RWPE1 (cell line): ENCODE measurements at regions not wholly inside any gene's neighbourhood (a gene's known extent, or its start where the extent isn't known, plus 50 kb on each side); places are given as distances from the start of the nearest gene placed in this dataset.
A peak's percentile ranks its signal among the peaks of the same experiment; 100 is the strongest.

Experiments
- CTCF ChIA-PET: fragments of 350-600 bp; sonication (Branson Sonifier 250); formaldehyde crosslinking; extraction: SDS; loops from one replicate; lab custom pipeline; 2021; lab: Yijun Ruan, JAX
- POLR2A ChIA-PET: fragments of 400-600 bp; formaldehyde crosslinking; extraction: SDS; loops from one replicate; lab custom pipeline; 2020; ENCODE audit warnings: antibody characterized with exemption; ENCODE audit not compliant: low non-redundant PET; lab: Yijun Ruan, JAX
- DNase-seq: peaks from one replicate; pipeline ENCODE4 v3.0.0; 2012; ENCODE audit warnings: low spot score
- H3K27ac ChIP-seq: fragments of 450-650 bp; 2 replicates; pipeline ENCODE4 v1.5.1; 2017
- CTCF ChIP-seq: fragments of 450-650 bp; conservative IDR thresholded peaks from 2 replicates; pipeline ENCODE4 v1.5.1; 2017; ENCODE audit warnings: low read depth, mild to moderate bottlenecking

- no peak for TF ChIP-seq CTCF
- CTCF ChIA-PET = interaction anchor here (1.8 kb wide), 1 partner anchor 9 kb away, joined by 6 read pairs; no protein-coding TSS in a partner anchor
- POLR2A ChIA-PET = no interaction called here
- H3K27ac ChIP-seq = peak overlapping the region; percentile 58
- peak; percentile 25 for DNase-seq
These were observed 81.6 kb upstream of the AK4 start for GRCh38 chr1:65066419-65066765.

- peak overlapping the region; percentile 58 for H3K27ac ChIP-seq
- CTCF ChIA-PET = no interaction called here
- POLR2A ChIA-PET = no interaction called here
- TF ChIP-seq CTCF = no peak
- DNase-seq = peak; percentile 46
These were observed 81.1 kb upstream of the AK4 start for GRCh38 chr1:65066766-65067490.

- DNase-seq = peak; percentile 53
- ChIA-PET POLR2A (no interaction called here), CTCF (no interaction called here)
- peak overlapping the region; percentile 58 for H3K27ac ChIP-seq
- TF ChIP-seq CTCF = no peak
These were observed 80.4 kb upstream of the AK4 start for GRCh38 chr1:65067491-65068201.

GRCh38 chr1:65068202-65069010 is 79.6 kb upstream of the AK4 start:
- peak; percentile 9 for DNase-seq
- ChIA-PET CTCF (interaction anchor here (0.5 to 1.0 kb wide), 3 partner anchors 118 to 619 kb away, joined by 3 to 5 read pairs (median 3); no protein-coding TSS in a partner anchor), POLR2A (interaction anchor here (0.7 kb wide), 1 partner anchor 352 kb away, joined by 4 read pairs; no protein-coding TSS in a partner anchor)
- H3K27ac ChIP-seq = peak overlapping the region; percentile 58; the same call in 1 of the 2 replicates
- TF ChIP-seq CTCF = no peak

GRCh38 chr1:65069011-65069565 is 78.9 kb upstream of the AK4 start:
- no peak overlapping the region for H3K27ac ChIP-seq
- ChIA-PET CTCF (interaction anchor here (0.5 to 1.0 kb wide), 2 partner anchors 117 to 619 kb away, joined by 3 to 5 read pairs; no protein-coding TSS in a partner anchor), POLR2A (interaction anchor here (0.5 to 0.7 kb wide), 2 partner anchors 24 to 351 kb away, joined by 4 read pairs; no protein-coding TSS in a partner anchor)
- DNase-seq = no peak
- no peak for TF ChIP-seq CTCF
